ENCODE measurements at regions not wholly inside any gene's neighbourhood (a gene's known extent, or its start where the extent isn't known, plus 50 kb on each side); places are given as distances from the start of the nearest gene placed in this dataset.
"Not testable (repeated sequence)": the region's sequence is repeated elsewhere in the genome, so short reads cannot be mapped to it uniquely, and the experiment has no call there.

DNA sequence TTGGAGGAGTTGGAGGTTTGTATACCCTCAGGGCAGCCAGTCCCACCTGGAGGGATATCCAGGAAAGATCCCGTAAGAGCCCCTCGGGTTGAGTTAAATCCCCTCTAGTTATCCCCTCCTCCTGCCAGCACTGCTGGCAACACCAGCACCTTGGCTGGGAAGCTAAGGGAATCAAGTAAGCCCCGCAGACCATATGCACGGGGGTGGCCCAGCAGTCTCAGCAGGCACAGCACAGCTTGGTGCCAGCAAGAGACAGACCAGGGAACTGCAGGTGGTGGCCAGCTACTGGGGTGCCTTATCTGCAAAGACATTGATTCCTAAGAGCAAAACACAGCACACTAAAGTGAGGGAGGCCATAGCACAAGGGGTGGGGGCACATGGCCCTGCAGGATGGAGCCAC, 173.8 kb downstream of the GOLGA6L4 start:
- DNase-seq (ENCODE audit: extremely low read depth in 1 of 2, low read depth in 1 of 2) = not testable (repeated sequence)

DNA sequence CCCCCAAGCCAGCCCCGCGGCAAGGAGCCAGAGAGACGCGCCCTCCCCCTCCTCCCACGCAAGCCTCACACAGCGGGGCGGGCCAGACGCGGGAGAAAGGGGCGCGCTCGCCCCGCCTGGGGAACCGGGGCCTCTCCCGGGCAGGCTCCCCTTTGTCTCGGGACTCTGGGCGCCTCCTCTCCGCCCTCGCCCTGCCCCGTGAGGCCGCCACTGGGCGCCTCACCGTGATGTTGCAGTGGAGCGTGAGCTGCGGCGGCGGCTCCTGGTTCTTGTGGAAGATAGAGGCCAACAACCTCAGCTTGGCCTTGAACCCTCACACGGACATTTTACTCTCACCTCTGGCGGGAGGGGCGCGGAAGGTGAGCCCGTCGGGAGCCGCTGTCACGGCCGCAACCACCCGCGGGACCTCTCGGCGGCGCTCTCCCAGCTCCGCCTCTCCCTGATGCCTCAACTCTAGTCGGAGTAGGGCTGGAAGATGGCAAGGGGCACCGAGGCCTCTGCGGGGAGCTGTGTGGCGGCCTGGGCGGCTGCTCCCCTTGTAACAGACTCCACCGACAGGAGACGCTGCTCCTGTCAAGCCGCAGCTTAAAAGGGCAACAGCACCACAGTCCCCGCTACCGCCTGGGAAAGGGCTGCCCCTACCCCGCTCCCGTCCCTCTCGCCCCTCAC, 179.2 kb upstream of the ZSCAN2 start:
- DNase-seq (ENCODE audit: extremely low read depth in 1 of 2, low read depth in 1 of 2) = not testable (repeated sequence)

- DNase-seq (ENCODE audit: extremely low read depth in 1 of 2, low read depth in 1 of 2) = not testable (repeated sequence)
Measured at GRCh38 chr15:84425327-84425726, 175.5 kb upstream of the ZSCAN2 start.

DNA sequence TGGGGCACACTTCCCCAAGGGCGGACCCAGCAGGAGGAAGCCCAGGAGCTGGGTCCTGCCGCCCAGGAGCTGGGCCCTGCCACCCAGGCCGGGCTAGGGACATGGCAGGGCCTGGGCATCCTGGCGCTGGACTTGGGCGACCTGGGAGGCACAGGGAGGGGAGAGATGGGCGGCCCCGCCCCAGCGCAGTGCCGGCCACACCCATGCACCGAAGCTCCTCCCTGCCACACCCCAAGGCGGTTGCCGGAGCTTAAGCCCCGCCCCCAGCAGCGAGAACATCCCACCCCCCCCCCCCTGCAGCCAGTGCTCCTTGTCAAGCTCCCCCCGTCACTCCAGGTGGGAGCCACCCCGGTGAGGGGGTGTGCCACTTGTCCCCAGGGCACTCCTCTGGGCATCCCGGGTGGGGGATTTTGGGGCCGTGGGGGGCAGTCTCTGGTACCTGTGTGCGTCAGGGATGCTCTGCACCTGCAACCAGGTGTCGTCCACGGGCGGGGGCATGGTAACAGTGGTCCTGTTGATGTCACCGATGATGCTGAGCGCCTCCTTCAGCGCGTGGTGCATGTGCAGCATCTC, 127.4 kb upstream of the ZSCAN2 start:
- DNase-seq (ENCODE audit: extremely low read depth in 1 of 2, low read depth in 1 of 2) = not testable (repeated sequence)

GRCh38 chr15:84476364-84477033, 124.3 kb upstream of the ZSCAN2 start:
- not testable (repeated sequence) for DNase-seq (ENCODE audit: extremely low read depth in 1 of 2, low read depth in 1 of 2)

- not testable (repeated sequence) for DNase-seq (ENCODE audit: extremely low read depth in 1 of 2, low read depth in 1 of 2)
Measured at GRCh38 chr15:84477550-84477949, 123.3 kb upstream of the ZSCAN2 start.

DNA sequence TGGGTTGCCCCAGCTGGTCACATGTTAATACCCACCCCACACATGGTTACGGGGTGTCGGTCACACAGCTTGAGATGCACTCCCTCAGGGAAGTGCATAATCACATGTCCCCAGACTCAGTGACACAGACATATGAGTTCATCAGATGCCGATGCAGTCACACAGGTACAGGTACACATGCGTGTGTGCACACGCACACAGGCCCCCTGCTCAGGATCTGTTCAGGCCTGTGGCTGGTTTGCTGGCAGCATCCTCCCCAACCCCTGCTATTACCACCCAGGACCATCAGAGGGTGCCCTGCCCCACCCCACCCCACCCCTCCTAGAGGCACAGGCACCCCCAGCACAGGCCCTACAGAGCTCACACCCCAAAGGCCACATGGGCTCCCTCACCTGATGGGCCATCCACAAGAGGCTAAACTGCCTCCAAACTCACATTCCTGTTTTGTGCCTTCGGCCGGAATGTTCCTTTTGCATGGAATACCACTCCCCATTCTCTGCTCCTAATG, 120.6 kb upstream of the ZSCAN2 start:
- DNase-seq (ENCODE audit: extremely low read depth in 1 of 2, low read depth in 1 of 2) = not testable (repeated sequence)

- DNase-seq (ENCODE audit: extremely low read depth in 1 of 2, low read depth in 1 of 2) = not testable (repeated sequence)
Measured at GRCh38 chr15:84483859-84484258, 117.0 kb upstream of the ZSCAN2 start.

DNA sequence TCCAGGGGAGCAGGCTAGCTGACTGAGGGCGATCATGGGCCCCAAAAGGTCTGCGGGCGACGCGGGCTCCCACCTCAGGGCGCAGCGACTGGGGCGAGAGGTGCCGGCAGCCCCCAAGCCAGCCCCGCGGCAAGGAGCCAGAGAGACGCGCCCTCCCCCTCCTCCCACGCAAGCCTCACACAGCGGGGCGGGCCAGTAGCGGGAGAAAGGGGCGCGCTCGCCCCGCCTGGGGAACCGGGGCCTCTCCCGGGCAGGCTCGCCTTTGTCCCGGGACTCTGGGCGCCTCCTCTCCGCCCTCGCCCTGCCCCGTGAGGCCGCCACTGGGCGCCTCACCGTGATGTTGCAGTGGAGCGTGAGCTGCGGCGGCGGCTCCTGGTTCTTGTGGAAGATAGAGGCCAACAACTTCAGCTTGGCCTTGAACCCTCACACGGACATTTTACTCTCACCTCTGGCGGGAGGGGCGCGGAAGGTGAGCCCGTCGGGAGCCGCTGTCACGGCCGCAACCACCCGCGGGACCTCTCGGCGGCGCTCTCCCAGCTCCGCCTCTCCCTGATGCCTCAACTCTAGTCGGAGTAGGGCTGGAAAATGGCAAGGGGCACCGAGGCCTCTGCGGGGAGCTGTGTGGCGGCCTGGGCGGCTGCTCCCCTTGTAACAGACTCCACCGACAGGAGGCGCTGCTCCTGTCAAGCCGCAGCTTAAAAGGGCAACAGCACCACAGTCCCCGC, 100.5 kb upstream of the ZSCAN2 start:
- DNase-seq (ENCODE audit: extremely low read depth in 1 of 2, low read depth in 1 of 2) = peak; percentile 4 to 20

GRCh38 chr15:84503101-84503500, 97.7 kb upstream of the ZSCAN2 start:
- DNase-seq (ENCODE audit: extremely low read depth in 1 of 2, low read depth in 1 of 2) = not testable (repeated sequence)

DNA sequence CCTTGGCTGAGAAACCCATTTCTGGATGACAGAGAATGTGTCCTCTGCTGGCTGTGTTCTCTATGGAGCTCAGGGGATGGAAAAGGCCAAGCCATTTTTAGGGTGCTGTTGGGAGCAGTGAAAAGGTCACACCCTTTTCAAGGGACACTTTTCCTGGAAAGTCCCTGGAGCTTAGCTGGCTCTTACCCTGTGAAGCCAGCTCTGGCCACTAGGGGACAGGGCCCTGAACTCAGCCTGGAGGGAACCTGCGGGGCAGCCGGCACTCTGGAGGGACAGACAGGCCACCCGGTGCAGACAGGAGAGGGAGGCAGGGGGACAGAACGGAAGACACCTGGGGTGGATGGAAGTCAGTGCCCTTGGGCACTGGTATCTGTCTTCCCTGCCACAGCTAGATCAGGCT, 95.3 kb upstream of the ZSCAN2 start:
- DNase-seq (ENCODE audit: extremely low read depth in 1 of 2, low read depth in 1 of 2) = not testable (repeated sequence)

- DNase-seq (ENCODE audit: extremely low read depth in 1 of 2, low read depth in 1 of 2) = not testable (repeated sequence)
Measured at GRCh38 chr15:84512324-84512723, 88.5 kb upstream of the ZSCAN2 start.

- peak in 1 of 2 donors; percentile 11 for DNase-seq (ENCODE audit: extremely low read depth in 1 of 2, low read depth in 1 of 2)
Measured at GRCh38 chr15:84516773-84517172, 84.0 kb upstream of the ZSCAN2 start.

DNA sequence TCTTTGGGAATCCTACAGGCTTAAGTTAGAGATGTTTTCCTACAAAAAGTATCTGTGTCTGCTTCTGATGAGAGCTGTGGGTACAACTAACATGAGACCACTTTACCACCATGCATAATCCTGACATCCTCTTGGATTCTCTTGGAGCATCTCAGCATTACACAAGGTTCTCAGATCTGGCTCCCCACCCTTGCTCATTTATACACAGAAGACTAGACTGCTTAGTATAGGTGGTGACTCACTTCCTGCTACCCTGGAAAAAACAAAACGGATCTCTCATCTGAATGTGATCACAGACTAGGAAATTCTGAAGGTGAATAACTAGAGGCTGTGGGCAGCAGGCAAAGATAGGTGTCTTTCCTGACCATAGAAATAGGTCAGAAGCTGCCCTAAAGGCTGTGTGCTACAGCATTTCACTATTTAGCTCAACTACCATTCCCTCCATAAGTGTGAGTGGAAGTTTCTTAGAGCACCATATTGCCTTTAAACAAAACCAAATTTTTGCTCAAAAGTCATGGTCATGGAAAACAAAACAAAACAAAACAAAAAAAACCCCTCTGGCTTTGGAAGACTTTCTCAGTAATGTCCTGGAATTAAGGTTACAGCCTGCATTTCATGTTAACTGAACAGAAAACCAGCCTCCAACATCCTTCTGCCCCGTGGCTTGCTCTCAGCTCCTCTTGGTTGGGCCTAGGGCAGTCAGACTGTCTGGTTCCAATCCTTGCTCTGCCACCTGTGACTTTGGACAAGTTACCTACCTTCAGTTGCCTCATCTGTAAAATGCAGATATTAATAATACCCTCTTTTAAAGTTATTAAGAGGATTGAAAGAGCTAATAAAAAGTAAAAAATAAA, 75.1 kb upstream of the ZSCAN2 start:
- DNase-seq (ENCODE audit: extremely low read depth in 1 of 2, low read depth in 1 of 2) = peak in 1 of 2 donors; percentile 3

- DNase-seq (ENCODE audit: extremely low read depth in 1 of 2, low read depth in 1 of 2) = not testable (repeated sequence)
Measured at GRCh38 chr15:84530751-84531150, 70.1 kb upstream of the ZSCAN2 start.

GRCh38 chr15:84531223-84531622, 69.6 kb upstream of the ZSCAN2 start:
- DNase-seq (ENCODE audit: extremely low read depth in 1 of 2, low read depth in 1 of 2) = not testable (repeated sequence)

GRCh38 chr15:84531709-84532367, 69.0 kb upstream of the ZSCAN2 start:
- DNase-seq (ENCODE audit: extremely low read depth in 1 of 2, low read depth in 1 of 2) = not testable (repeated sequence)

DNA sequence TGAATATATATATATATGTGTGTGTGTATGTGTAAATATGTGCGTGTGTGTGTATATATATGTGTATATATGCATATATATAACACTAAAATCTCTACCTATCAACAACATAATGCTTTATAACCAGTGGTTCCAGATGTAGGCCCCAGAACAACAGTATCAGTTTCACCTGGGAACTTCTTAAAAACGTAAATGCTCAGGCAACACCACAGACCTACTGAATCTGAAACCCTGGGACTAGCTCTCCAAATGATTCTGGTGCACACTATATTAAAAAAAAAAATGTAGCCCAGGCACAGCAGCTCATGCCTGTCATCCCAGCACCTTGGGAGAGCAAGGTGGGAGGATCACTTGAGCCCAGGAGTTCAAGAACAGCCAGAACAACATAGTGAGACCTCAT, 67.1 kb upstream of the ZSCAN2 start:
- DNase-seq (ENCODE audit: extremely low read depth in 1 of 2, low read depth in 1 of 2) = not testable (repeated sequence)

GRCh38 chr15:84534561-84535235, 66.1 kb upstream of the ZSCAN2 start:
- DNase-seq (ENCODE audit: extremely low read depth in 1 of 2, low read depth in 1 of 2) = not testable (repeated sequence)

Data from stimulated activated CD8-positive, alpha-beta memory T cell treated with anti-CD3 and anti-CD28 coated beads, Interleukin-7, amount 100 ng/mL, for 48 hours (primary cell).